ENCODE measurements at regions not wholly inside any gene's neighbourhood (a gene's known extent, or its start where the extent isn't known, plus 50 kb on each side); places are given as distances from the start of the nearest gene placed in this dataset.

DNA sequence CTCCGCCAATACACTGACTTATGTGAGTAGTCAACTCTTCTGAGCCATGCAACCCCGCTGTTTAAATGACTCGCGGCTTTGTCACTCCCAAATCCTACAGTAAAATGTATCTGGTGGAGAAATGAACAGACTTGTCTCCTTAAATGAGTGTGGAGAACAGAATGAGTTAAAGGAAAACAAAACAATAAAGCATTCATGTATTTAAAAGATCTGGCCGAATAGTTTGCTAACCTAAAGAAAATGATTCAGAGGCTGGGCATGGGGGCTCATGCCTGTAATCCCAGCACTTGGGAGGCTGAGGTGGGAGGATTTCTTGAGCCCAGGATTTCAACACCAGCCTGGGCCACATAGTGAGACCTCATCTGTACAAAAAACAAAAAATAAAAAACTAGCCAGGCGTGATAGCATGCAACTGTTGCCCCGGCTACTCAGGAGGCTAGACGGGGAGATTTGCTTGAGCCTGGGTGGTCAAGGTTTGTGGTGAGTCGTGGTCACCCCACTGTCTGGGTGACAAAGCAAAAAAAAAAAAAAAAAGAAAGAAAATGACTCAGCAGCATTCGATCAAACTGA lies 86.5 kb upstream of the PFKP start:
- no peak for DNase-seq

DNA sequence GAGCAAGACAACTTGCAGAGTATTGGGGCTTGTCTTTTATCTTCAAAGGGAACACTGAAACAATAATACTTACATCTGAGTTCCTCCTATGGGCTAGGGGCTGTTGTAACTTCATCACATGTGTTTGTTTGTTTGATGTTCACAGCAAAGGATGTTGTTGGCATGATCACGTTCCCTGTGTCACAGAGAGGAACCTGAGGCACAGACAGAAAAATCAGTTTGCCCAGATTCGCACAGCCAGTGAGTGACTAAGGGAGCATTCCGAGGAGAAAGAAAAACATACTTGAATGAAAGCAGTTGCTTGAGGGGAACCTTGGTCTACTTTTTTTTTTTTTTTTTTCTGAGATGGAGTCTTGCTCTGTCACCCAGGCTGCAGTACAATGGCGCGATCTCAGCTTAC lies 87.2 kb upstream of the PFKP start:
- no peak for DNase-seq

DNA sequence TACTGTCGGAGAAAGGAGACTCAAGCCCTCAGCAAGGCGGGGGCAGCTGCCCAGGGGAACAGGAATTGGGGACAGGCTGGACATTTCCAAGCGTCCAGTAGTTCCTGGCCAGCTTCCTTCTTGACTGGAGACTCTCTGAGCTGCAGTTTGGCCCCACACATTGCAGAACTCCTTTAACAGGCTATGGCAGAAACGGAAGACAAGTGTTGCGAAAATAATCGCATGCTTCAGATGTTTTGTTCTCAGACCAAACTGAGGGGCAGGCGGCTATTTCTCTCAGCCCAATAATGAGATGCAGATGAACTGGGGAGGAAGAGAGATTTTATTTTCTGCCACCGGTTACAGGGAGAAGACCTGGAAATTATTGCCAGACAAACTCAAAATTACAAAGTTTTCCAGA lies 88.0 kb upstream of the PFKP start:
- no peak for DNase-seq

DNA sequence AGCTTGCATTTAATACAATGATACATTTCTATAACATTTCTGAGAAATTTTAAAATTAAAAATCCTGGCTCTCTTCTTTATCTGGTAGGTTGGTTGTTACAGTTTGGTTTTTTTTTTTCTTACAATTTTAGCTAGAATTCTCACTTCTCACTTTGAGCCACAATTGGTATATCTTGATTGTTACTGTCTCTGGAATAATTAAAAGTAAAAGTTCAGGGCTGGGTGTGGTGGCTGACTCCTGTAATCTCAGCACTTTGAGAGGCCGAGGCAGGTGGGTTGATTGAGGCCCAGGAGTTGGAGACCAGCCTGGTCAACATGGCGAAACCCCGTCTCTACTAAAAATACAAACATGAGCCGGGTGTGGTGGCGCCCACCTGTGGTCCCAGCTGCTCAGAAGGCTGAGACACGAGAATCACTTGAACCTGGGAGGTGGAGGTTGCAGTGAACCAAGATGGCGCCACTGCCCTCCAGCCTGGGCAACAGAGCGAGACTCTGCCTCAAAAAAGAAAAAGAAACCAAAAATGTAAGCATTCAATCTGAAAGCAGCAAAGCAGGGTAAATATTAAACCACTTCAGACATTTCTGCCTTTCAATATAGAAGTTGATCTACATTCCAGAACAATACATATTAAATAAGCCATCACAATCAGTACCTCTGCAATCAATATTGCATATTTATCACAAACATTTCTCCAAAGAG lies 88.6 kb upstream of the PFKP start:
- no peak for DNase-seq

DNA sequence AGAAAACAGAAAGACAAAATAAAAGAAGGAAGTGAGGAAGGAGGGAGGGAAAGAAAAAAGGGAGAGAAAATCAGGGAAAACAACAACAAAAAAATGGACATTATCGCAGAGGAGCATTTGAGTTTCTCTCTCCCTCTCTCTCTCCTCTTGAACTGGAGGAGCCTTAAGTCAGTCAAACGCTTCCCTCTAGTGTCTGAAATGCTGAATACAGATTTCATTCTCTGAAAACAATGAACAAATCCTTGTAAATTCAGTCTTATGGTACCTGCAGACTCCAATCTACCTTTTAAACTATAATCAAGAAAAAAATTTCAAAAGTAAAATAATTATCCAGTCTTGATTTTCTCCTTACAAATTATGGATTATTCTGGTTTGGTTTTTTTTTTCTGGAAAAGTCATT lies 89.2 kb upstream of the PFKP start:
- peak in 1 of 5 experiments; percentile 70 for DNase-seq

DNA sequence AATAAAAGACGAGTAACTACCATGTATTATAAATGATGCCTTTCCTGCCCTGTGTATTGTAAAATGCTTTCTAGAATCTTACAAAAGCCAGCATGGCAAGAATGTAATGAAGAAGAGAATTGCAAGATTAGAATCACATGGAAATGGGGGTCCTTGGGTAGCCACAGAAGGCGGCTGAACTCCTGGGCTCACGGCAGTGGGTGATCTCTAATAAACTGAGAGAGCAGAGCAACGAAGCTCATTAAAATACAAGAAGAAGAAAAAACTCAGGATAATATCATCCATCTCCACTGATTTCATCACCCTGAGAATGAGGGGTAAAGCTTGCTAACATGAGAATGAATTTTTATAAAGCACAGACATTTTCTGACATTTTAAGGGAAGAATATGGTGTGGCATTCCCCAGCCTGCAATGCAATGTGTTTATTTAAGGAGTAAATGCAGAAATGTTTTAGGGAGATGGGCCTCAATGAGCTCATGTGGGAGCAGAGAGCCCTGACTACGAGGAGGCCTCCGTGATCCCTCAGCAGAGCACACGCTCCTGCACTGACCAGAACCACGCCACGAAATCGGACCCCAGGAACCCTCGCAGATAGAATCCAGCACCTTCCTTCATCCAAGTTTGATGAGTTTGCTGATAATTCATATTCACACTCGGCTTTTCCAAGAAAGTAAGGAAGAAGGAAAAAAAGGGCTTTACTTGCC lies 92.7 kb upstream of the PFKP start:
- DNase-seq, result no peak

DNA sequence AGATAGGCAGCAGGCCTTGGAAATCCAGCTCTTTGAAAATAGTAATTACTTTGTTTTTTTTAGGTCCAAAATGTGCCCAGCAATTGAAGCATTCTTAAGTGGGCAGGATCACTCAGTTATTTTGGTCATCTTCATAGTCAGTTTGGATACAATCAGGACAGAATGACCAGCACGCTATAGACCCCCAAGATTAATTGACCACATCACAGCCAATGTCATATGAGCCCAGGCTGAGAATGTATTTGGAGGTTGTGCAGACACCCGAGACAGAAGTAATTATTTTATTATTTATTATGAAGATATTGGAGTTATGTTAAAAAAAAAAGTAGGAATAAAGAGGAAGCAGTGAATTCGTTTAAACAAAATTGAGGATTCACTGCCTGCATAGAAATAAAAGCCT lies 93.3 kb upstream of the PFKP start:
- DNase-seq, result no peak

DNA sequence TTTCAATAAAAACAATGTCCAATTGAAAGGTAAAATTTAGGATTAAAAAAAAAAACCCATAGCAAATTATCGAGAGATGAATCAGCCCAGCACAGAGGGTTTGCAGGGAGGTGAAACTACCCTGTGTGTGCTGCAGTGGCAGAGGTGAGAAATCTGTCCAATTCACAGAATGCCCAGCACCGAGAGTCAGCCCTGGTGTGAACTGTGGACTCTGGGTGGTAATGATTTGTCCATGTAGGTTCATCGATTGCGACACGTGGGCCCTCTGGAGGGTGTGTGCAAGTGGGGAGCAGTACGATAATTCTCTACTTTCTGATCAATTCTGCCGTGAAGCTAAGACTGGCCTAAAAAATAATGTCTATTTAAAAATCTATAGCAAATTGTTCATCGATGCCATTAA lies 94.5 kb upstream of the PFKP start:
- no peak for DNase-seq

DNA sequence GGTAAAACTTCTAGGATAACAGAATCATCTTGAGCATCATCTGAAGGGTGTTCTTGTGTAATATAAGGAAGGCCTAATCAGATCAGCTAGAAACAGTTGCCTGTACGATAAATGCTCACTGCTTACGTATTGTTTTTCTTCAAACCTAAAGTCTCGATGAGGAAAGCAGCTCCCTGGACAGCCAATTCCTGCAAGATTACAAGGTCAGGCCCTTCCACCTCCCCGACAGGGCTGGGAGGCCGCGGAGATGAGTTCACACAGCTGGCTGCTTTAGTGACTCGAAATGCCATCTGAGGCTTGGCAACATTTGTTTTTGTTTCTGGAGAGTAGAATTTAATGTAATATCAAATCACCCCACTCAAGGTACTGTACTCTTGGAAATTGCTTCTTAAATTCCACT lies 95.1 kb upstream of the PFKP start:
- no peak for DNase-seq

DNA sequence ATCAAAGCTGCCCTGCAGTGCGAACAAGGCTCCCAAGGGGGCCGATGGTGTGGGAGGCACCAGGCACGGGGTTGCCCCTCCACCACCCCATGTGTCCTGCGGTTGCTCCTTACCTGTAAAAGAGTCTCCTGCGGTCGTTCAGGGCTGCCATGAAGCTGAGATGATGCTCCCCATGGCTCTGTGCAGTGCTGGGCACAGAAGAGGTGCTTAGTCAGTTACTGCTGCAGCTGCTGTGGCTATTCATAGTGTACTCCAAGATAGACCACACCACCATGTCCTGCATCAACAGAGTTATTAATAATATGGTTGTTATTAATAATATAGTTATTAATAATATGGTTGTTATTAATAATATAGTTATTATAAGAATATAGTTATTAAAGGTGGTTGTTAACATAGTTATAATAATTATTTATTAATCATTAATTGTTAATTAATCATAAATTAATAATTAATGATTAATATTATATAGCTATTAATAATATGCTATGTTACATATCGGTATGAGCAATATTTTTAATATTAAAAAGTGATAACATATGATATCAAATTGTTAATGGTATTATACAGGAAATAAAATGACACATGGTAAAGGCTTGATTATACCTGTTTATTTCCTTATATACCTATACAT lies 97.0 kb upstream of the PFKP start:
- DNase-seq, result no peak

DNA sequence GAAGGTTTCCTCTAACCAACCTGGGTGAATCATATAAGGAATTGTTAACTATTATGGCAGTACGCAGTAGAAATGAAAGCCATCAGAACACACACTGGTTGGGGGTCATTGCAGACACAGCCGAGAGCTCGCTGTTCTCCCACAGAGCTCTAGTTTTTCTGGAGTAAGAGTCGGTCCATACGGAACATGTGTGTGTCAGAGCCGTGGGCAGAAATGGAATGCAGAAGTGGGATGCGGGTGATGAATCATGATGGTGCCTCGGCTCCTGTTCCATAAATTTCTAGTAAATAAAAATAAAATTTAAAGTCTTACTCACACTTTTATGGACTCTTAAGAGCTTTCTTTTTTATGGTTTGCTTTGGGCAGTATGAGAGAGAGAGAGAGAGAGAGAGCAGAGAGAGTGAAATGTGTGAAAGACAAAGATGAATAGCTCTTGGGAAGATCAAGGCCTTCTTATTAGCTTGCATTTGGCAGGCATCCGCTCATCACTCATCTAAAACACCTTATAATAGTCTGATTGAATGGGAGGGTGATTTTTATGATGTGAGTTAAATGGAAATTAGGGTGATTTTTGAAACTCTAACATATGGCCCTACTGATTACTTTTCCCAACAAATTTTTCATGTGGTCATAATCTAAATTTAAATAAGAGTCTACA lies 98.8 kb upstream of the PFKP start:
- no peak for DNase-seq

DNA sequence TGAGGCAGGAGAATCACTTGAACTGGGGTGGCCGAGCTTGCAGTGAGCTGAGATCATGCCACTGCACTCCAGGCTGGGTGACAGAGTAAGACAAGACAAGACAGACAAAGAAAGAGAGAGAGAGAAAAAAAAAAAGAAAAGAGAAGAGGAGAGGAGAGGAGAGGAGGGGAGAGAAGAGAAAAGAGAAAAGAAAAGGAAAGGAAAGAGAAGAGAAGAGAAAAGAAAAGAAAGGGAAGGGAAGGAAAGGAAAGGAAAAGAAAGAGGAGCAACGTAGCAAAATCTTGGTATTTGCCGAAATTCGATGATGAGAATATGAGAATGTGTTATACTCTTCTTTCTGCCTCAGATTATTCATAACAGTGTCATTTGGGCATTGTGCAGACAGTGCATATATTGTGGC lies 101.2 kb upstream of the PFKP start:
- no peak for DNase-seq

DNA sequence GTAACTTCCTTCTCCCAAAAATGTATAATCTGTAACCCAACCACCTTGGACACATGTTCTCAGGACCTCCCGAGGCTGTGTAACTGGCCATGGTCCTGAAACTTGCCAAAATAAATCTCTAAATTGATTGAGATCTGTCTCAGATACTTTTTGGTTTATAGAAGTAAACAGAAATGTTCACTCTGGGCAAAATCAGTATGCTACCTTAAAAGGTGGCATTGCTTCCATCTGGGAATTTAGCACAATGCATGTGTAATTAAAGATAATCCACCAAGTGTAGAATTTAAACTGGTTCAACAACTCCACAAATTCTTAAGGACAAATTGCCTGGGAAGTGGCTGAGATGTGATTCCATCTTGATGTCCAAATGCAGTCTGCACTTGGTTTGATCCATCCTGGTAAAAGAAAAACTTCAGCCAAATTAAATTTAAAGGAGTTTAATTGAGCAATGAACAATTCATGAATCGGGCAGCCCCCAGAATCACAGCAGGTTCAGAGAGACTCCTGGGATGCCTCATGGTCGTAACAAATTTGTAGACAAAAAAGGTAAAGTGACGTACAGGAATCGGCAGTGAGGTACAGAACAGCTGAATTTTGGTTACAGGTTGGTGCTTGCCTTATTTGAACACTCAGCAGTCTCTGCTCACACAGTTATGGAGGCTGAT lies 102.6 kb upstream of the PFKP start:
- DNase-seq, result no peak

DNA sequence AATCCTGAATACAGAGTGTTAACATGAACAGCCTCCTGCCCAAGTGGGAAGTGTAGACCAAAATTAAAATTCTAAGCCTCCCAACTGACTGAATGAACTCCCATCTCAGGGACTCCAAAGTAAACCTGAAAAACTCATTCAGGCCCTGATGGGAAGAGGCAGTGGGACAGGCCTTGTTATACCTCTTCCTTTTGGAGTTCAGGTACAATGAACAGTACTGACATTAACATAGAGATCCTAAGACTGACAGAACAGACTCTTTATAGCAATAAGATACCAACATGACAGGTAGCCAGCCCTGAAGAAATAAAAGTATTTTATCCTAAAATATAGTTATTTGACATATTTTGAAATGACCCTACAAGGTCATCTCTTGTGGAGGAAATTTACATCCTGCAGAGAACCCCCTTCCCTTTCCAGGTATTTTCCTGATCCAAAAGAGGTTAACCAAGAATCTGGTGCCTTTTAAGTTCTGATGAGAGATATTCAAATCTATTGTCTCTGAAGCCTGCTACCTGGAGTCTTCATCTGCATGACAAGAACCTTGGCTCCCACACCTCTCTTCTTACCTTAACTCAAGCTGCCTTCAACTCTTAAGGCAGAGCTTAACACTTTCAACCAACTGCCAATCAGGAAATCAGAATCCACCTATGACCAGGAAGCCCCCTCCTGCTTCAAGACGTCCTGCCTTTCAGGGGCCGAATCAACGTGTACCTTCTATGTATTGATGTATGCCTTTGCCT lies 103.3 kb upstream of the PFKP start:
- DNase-seq, result no peak

DNA sequence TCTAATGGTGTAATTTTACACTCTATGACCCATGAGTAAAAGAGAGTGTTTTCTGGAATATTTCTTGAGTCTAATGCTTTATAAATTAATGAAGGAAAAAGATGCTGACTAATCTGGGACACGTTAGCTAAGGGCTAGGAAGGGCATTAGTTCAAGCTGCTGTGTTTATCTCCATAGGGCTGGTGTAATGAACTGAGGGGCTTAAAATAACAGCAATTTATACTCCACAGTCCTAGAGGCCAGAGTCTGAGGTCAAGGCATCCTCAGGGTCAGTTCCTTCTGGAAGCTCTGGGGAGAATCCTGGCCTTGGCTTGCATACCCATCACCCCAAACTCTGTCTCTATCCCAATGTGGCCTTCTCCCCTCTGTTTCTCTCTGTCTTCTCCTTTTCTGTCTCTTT lies 105.2 kb upstream of the PFKP start:
- DNase-seq, result no peak

DNA sequence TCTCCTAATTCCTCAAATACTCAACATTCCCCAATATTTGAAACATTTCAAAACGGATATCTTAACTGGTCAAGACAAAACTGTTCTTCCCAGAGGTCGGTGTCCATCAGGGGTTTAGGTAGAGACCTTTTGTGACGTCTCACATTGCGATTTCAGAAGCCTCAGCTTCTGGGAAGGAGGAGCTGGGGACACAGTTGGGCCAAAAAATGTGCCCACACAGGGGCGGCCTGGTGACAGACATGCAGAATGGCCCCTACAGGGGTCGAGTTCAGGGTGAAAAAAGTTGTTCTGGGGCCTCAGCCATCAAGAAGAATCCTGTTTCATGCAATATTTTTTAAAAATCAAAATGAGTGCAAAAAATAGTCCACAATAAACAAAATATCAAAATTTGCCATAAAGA lies 108.7 kb upstream of the PFKP start:
- DNase-seq, result no peak

DNA sequence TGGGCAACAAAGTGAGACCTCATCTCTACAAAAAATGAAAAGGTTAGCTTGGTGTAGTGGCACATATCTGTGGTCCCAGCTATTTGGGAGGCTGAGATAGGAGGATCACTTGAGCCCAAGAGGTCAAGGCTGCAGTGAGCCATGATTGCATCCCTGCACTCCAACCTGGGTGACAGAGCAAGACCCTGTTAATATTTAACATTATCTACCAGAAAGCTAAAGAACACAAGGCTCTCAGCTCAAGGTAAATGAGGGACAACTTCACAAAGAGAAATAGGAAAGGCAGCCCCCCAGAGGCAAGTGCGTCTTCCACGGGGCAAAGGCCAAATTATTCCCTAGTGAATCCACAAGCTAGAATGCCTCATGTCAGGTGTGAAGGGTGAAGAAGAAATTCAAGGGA lies 109.6 kb upstream of the PFKP start:
- DNase-seq, result no peak

DNA sequence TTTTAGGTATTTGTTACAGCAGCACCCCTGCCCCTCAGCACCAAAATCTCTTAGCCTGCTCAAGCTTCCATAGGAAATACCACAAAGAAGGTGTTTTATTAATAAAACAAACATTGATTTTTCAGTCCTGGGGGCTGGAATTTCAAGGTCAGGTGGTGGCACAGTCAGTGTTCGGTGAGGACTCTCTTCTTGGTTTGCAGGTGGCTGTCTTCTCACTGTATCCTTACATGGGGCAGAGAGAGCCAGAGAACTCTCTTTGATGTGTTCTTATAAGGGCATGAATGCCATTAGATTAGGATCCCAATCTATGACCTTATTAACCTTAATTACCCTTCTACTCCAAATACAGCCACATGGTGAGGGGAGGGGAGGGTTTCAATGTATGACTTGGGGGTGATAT lies 112.3 kb upstream of the PFKP start:
- DNase-seq, result no peak

DNA sequence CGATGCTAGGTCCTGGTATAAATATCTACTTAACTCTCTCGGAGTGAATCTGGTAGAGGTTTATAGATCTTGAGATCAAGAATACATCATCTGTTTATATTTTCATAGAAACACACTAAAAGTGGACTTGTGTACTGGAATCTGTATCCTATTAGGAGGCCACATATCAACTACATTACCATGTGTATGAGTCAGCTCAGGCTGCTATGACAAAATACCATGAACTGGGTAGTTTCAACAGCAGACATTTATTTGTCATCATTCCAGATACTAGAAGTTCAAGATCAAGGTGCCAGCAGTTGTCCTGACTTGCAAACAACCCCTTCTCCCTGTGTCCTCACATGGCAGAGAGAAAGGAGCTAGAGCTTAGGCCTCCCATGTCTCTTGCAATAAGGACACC lies 113.9 kb upstream of the PFKP start:
- DNase-seq, result no peak

DNA sequence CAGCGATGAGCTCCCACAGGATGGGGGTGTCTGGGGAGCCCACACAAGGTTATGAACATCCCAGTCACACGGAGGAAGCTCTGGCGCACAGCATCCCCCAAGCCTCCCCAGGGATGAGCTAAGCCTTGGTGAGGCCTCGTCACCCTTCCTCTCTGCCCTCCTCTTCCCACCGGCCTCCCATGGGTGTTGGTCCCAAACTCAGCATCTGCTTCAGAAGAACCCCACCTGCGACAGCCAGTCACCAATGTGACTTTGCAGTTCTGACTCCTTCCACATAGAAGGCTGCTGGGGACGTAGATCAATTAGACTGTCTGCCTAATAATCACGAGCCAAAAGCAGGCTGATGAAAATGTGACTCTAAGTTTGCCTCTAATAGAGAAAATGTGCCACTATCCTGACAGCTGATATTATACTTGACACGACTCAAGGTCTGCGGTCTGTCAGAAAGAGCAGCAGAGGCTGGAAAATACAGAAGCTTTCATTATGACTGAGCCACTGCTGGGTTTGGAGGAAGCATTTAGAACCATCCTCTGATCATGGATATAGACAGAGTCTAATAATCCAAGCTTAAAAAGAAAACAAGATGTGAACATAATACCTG lies 116.0 kb upstream of the PFKP start:
- DNase-seq, result peak in 1 of 5 experiments; percentile 88

DNA sequence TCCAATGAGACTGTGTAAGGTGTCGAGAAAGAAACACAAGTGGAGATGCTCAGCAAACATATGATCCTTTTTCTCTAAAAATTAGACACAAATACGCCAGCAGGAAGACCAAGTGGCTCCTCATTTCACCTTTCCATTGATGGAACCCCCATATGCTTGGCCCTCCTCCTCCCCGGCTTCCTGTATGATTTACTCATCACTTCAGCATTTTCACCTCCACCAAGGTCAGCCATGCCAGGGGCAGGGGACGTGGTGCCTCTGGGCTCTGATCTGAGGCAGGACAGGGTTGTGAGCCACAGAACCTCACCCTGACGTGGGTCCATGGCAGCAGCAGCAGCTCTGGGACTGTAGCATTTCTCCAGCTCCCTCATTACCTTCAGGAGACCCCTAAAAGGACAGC lies 116.8 kb upstream of the PFKP start:
- peak in 1 of 5 experiments; percentile 44 for DNase-seq

DNA sequence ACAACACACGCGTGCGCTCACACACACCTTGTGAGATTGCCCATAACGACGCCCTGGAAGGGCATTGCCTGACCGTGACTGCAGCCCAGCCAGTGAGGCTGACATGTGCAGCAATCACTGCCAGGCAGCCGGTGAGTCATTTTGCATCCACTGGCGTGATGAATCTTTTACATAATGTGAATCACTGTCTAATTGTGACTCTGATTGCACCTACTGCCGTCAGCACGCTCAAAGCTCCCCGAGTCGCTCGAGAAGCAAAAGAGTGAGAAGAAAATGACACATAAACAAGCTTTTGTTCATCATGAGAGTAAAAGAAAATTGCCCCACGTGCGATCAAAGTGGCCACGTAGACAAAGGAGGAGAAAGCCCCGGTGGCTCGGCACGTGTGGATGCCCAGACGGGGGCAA lies 117.4 kb upstream of the PFKP start:
- peak in 2 of 5 experiments; percentile 57 to 91 for DNase-seq
